KMS-11 (cell line): ENCODE measurements at regions not wholly inside any gene's neighbourhood (a gene's known extent, or its start where the extent isn't known, plus 50 kb on each side); places are given as distances from the start of the nearest gene placed in this dataset.
"Not testable (repeated sequence)": the region's sequence is repeated elsewhere in the genome, so short reads cannot be mapped to it uniquely, and the experiment has no call there.

Experiments
- H2AFZ ChIP-seq: fragments of 200-600 bp; sonication (generic); 2 replicates; pipeline ENCODE4 v1.6.1; 2016; ENCODE audit warnings: antibody characterized with exemption, mixed run types, low read depth
- H3K27ac ChIP-seq: fragments of 200-600 bp; sonication (generic); 2 replicates; pipeline ENCODE4 v1.6.1; 2016; ENCODE audit warnings: mild to moderate bottlenecking, mixed run types
- H3K27me3 ChIP-seq: fragments of 200-600 bp; sonication (generic); 2 replicates; pipeline ENCODE4 v1.6.1; 2017; ENCODE audit warnings: mild to moderate bottlenecking, low read depth, mixed run types, moderate library complexity; ENCODE audit not compliant: insufficient read depth
- H3K36me3 ChIP-seq: fragments of 200-600 bp; sonication (generic); 2 replicates; pipeline ENCODE4 v1.6.1; 2017; ENCODE audit warnings: mild to moderate bottlenecking, mixed run types; ENCODE audit not compliant: insufficient read depth
- H3K4me1 ChIP-seq: fragments of 200-600 bp; sonication (generic); 2 replicates; pipeline ENCODE4 v1.6.1; 2016; ENCODE audit warnings: mild to moderate bottlenecking, low read depth, mixed run types; ENCODE audit not compliant: poor library complexity, severe bottlenecking
- H3K4me2 ChIP-seq: fragments of 200-600 bp; sonication (generic); 2 replicates; pipeline ENCODE4 v1.7.0; 2016; ENCODE audit warnings: mild to moderate bottlenecking, mixed run types
- H3K4me3 ChIP-seq: fragments of 200-600 bp; sonication (generic); IDR thresholded peaks from 2 replicates; pipeline ENCODE4 v1.6.1; 2017; ENCODE audit warnings: low read depth, low read length, mixed read lengths; ENCODE audit not compliant: insufficient read depth
- H3K79me2 ChIP-seq: fragments of 200-600 bp; sonication (generic); 2 replicates; pipeline ENCODE4 v1.6.1; 2016; ENCODE audit warnings: low read depth, mixed run types; ENCODE audit not compliant: insufficient read depth
- H3K9ac ChIP-seq: fragments of 200-600 bp; sonication (generic); 2 replicates; pipeline ENCODE4 v1.6.1; 2016; ENCODE audit warnings: mild to moderate bottlenecking, mixed run types
- H4K20me1 ChIP-seq: fragments of 200-600 bp; sonication (generic); 2 replicates; pipeline ENCODE4 v1.6.1; 2016; ENCODE audit warnings: mild to moderate bottlenecking, mixed run types; ENCODE audit not compliant: insufficient read depth
- TF ChIP-seq, protein P1 (sequence below): fragments of 200-600 bp; sonication (generic); conservative IDR thresholded peaks from 2 replicates; pipeline ENCODE4 v1.6.1; 2017; ENCODE audit warnings: low read depth, mild to moderate bottlenecking, antibody characterized with exemption, low read length, moderate library complexity, mixed read lengths

GRCh38 chr17:21592774-21593173 is 99.5 kb upstream of the KCNJ18 start:
- Histone ChIP-seq H2AFZ (no peak overlapping the region), H3K4me1 (no peaks in the 10 kb centered on the region), H3K79me2 (no peaks in the 10 kb centered on the region), H3K4me2 (no peak overlapping the region), H3K36me3 (no peaks in the 10 kb centered on the region), H3K27ac (no peak overlapping the region), H3K27me3 (no peaks in the 10 kb centered on the region), H3K9ac (no peak overlapping the region), H4K20me1 (no peaks in the 10 kb centered on the region), H3K4me3 (no peak overlapping the region)
- TF ChIP-seq, protein P1, sequence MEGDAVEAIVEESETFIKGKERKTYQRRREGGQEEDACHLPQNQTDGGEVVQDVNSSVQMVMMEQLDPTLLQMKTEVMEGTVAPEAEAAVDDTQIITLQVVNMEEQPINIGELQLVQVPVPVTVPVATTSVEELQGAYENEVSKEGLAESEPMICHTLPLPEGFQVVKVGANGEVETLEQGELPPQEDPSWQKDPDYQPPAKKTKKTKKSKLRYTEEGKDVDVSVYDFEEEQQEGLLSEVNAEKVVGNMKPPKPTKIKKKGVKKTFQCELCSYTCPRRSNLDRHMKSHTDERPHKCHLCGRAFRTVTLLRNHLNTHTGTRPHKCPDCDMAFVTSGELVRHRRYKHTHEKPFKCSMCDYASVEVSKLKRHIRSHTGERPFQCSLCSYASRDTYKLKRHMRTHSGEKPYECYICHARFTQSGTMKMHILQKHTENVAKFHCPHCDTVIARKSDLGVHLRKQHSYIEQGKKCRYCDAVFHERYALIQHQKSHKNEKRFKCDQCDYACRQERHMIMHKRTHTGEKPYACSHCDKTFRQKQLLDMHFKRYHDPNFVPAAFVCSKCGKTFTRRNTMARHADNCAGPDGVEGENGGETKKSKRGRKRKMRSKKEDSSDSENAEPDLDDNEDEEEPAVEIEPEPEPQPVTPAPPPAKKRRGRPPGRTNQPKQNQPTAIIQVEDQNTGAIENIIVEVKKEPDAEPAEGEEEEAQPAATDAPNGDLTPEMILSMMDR, result no peak

GRCh38 chr17:21593452-21594105 is 98.7 kb upstream of the KCNJ18 start:
- not testable (repeated sequence) for H2AFZ ChIP-seq, H3K36me3 ChIP-seq, H3K4me3 ChIP-seq, H3K27me3 ChIP-seq, H3K27ac ChIP-seq, H4K20me1 ChIP-seq, H3K9ac ChIP-seq, H3K4me2 ChIP-seq, H3K79me2 ChIP-seq, H3K4me1 ChIP-seq

DNA sequence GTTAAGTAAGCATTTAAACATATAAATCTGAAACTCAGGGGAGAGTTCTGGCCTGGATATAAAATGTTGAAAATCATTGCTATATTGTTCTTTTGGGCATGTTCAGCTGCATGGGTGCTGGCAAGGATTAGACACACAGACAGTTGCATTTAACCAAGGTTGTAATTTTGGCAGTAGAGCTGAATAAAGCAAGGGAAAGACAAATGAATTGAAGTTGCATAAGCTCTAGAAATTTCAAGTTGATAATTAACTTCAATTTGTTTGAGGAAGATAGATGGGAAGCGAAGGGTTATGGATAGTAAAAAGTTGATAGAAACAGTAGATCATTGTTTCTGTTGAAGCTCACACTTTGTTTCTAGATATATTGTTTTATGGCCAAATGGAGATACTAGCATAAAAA is 97.2 kb upstream of the KCNJ18 start:
- TF ChIP-seq, protein P1, result no peak
- Histone ChIP-seq H3K4me1 (no peaks in the 10 kb centered on the region), H3K27me3 (no peaks in the 10 kb centered on the region), H2AFZ (no peak overlapping the region), H3K27ac (no peak overlapping the region), H3K36me3 (no peaks in the 10 kb centered on the region), H3K4me3 (no peak overlapping the region), H3K9ac (no peak overlapping the region), H4K20me1 (no peaks in the 10 kb centered on the region), H3K4me2 (no peak overlapping the region), H3K79me2 (no peaks in the 10 kb centered on the region)

DNA sequence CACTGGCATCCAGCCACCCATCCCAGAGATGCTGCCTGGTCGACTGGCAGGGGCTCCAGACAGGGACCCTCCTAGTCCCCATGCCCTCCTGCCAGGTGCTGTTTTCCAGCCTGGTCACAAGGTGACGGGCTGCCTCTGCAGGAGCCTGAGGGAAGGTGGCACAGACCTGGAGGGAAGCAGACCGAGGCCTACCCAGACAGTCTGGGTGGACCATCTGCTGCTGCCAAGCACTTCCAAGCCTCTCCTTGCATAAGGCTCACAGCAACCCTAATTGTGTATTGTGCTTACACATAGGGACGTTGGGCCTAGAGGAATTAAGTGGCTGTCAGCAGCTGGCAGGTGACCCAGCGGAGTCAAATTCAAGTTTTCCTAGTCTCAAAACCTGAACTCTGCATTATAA is 90.1 kb upstream of the KCNJ18 start:
- no peak overlapping the region for H3K4me3 ChIP-seq
- H3K4me1 ChIP-seq, result no peaks in the 10 kb centered on the region
- H3K9ac ChIP-seq, result no peak overlapping the region
- H3K79me2 ChIP-seq, result no peaks in the 10 kb centered on the region
- no peak overlapping the region for H3K4me2 ChIP-seq
- H3K27me3 ChIP-seq, result no peaks in the 10 kb centered on the region
- no peak overlapping the region for H2AFZ ChIP-seq
- TF ChIP-seq, protein P1, result no peak
- no peaks in the 10 kb centered on the region for H4K20me1 ChIP-seq
- no peaks in the 10 kb centered on the region for H3K36me3 ChIP-seq
- H3K27ac ChIP-seq, result no peak overlapping the region

DNA sequence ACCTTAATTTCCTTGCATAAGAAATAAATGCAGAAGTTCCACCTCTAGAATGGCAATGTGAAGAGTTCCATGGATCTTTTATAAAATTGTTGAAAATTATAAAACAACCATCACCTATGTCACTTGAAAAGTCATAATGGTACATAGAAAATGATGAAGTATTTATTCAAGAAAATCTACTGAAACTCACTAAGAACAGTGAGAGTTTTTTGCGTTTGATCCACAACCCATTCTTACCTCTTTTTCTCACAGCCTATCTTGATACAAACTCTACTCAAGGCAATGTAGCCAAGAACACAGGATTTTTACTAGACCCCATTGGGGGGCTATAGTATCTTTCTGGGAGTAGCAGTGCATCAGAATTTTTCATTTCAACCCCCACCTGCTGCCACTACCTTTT is 89.0 kb upstream of the KCNJ18 start:
- not testable (repeated sequence) for H3K9ac ChIP-seq, H3K4me3 ChIP-seq, H3K27me3 ChIP-seq, H3K79me2 ChIP-seq, H3K36me3 ChIP-seq, H2AFZ ChIP-seq, H3K27ac ChIP-seq, H4K20me1 ChIP-seq, H3K4me2 ChIP-seq, H3K4me1 ChIP-seq

DNA sequence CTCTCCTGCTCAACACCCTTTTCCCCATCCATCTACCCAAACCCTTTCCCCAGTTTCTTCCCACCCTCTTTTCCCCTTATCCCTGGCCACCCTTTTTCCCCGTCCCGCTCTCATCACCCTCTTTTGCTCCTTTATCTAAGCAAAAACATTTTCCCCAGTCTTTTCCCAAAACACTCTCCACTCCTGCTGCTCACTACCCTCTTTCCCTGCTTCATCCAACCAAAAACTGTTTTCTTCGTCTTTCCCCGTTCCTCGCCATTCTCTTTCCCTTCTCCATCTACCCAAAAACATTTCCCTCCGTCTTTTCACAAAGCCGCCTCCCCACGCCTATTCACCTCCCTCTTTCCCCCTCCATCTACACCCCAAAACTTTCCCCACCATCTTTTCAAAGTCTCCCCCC is 80.9 kb upstream of the KCNJ18 start:
- not testable (repeated sequence) for H3K4me3 ChIP-seq, H3K79me2 ChIP-seq, H3K4me2 ChIP-seq, H3K27ac ChIP-seq, H3K4me1 ChIP-seq, H3K9ac ChIP-seq, H3K27me3 ChIP-seq, H4K20me1 ChIP-seq, H3K36me3 ChIP-seq, H2AFZ ChIP-seq

- H3K27me3 ChIP-seq, H3K9ac ChIP-seq, H3K4me1 ChIP-seq, H3K79me2 ChIP-seq, H2AFZ ChIP-seq, H3K27ac ChIP-seq, H3K4me2 ChIP-seq, H3K36me3 ChIP-seq, H4K20me1 ChIP-seq, H3K4me3 ChIP-seq: not testable (repeated sequence)
These were observed 79.9 kb upstream of the KCNJ18 start for GRCh38 chr17:21612123-21613070.
